Activated CD4-positive, CD25-positive, alpha-beta regulatory T cell (primary cell): ENCODE measurements at regions not wholly inside any gene's neighbourhood (a gene's known extent, or its start where the extent isn't known, plus 50 kb on each side); places are given as distances from the start of the nearest gene placed in this dataset.
A peak's percentile ranks its signal among the peaks of the same experiment; 100 is the strongest.
"Not testable (repeated sequence)": the region's sequence is repeated elsewhere in the genome, so short reads cannot be mapped to it uniquely, and the experiment has no call there.

Source experiments
- DNase-seq, 4 experiments: peaks; one replicate each; lab custom pipeline; 2025; lab: John Stamatoyannopoulos, UW

- not testable (repeated sequence) for DNase-seq
Measured at GRCh38 chr13:21261487-21262216, 85.2 kb downstream of the MRPL57 start.

- DNase-seq: not testable (repeated sequence)
Measured at GRCh38 chr13:21263909-21264308, 87.5 kb downstream of the MRPL57 start.

GRCh38 chr13:21268485-21268884 is 92.0 kb downstream of the MRPL57 start:
- DNase-seq: not testable (repeated sequence)

- DNase-seq: not testable (repeated sequence)
Measured at GRCh38 chr13:21272439-21272838, 96.0 kb downstream of the MRPL57 start.

- DNase-seq: not testable (repeated sequence)
Measured at GRCh38 chr13:21274457-21274856, 98.0 kb downstream of the MRPL57 start.

- no peak for DNase-seq
Measured at GRCh38 chr13:21282065-21282464, 105.6 kb downstream of the MRPL57 start.

- no peak for DNase-seq
Measured at GRCh38 chr13:21287331-21287907, 111.0 kb downstream of the MRPL57 start.

- DNase-seq: no peak
Measured at GRCh38 chr13:21289475-21289874, 113.0 kb downstream of the MRPL57 start.

GRCh38 chr13:21290442-21291002 is 114.1 kb downstream of the MRPL57 start:
- not testable (repeated sequence) for DNase-seq

- DNase-seq: no peak
Measured at GRCh38 chr13:21291840-21292239, 115.4 kb downstream of the MRPL57 start.

GRCh38 chr13:21296991-21297390 is 120.5 kb downstream of the MRPL57 start:
- not testable (repeated sequence) for DNase-seq

GRCh38 chr13:21297447-21297846 is 121.0 kb downstream of the MRPL57 start:
- DNase-seq: no peak

GRCh38 chr13:21297914-21298831 is 121.7 kb downstream of the MRPL57 start:
- DNase-seq: peak; percentile 64 to 77 (median 72)

GRCh38 chr13:21304256-21304655 is 127.8 kb downstream of the MRPL57 start:
- no peak for DNase-seq

- DNase-seq: not testable (repeated sequence)
Measured at GRCh38 chr13:21306300-21307073, 130.0 kb downstream of the MRPL57 start.

- not testable (repeated sequence) for DNase-seq
Measured at GRCh38 chr13:21307158-21307557, 130.7 kb downstream of the MRPL57 start.

- DNase-seq: no peak
Measured at GRCh38 chr13:21308906-21309305, 132.4 kb downstream of the MRPL57 start.

GRCh38 chr13:21309542-21310172 is 133.2 kb downstream of the MRPL57 start:
- DNase-seq: no peak

- no peak for DNase-seq
Measured at GRCh38 chr13:21310220-21310619, 133.8 kb downstream of the MRPL57 start.

GRCh38 chr13:21314976-21315375 is 138.5 kb downstream of the MRPL57 start:
- not testable (repeated sequence) for DNase-seq

- DNase-seq: no peak
Measured at GRCh38 chr13:21316376-21316775, 139.9 kb downstream of the MRPL57 start.
